AG04449 (cell line): ENCODE measurements at regions not wholly inside any gene's neighbourhood (a gene's known extent, or its start where the extent isn't known, plus 50 kb on each side); places are given as distances from the start of the nearest gene placed in this dataset.

Source experiments
- CTCF ChIA-PET: fragments of 350-600 bp; formaldehyde crosslinking; extraction: SDS; loops from one replicate; lab custom pipeline; 2021; ENCODE audit warnings: antibody characterized with exemption; lab: Yijun Ruan, JAX
- POLR2A ChIA-PET: fragments of 400-600, 350-600 bp; formaldehyde crosslinking; extraction: SDS; loops from one replicate; lab custom pipeline; 2020; ENCODE audit warnings: antibody characterized with exemption, inconsistent platforms; lab: Yijun Ruan, JAX
- DNase-seq: peaks from one replicate; pipeline ENCODE4 v3.0.0-alpha.2; 2010; ENCODE audit warnings: low read depth, low spot score
- H3K4me3 ChIP-seq: 2 replicates; pipeline ENCODE4 v1.5.1; 2011; ENCODE audit warnings: low read depth, mild to moderate bottlenecking, control low read depth, low read length
- CTCF ChIP-seq: IDR thresholded peaks from one replicate; pipeline ENCODE4 v1.5.1; 2011; ENCODE audit warnings: mild to moderate bottlenecking, moderate library complexity, low read length, control low read depth, inconsistent platforms; ENCODE audit not compliant: insufficient read depth; ENCODE audit errors: missing control alignments

GRCh38 chr9:78397045-78397444 is 100.1 kb downstream of the PSAT1 start:
- no peak overlapping the region for H3K4me3 ChIP-seq
- POLR2A ChIA-PET = no interaction called here
- no peak for TF ChIP-seq CTCF
- CTCF ChIA-PET = no interaction called here
- DNase-seq = no peak

- ChIA-PET POLR2A (no interaction called here), CTCF (no interaction called here)
- no peak for TF ChIP-seq CTCF
- DNase-seq = no peak
- H3K4me3 ChIP-seq = no peak overlapping the region
Observed at GRCh38 chr9:78397454-78397853, 100.5 kb downstream of the PSAT1 start.

- POLR2A ChIA-PET = interaction anchor here (0.7 kb wide), 1 partner anchor 205 kb away, joined by 5 read pairs; no protein-coding TSS in a partner anchor
- CTCF ChIA-PET = no interaction called here
- no peak for DNase-seq
- no peak overlapping the region for H3K4me3 ChIP-seq
- no peak for TF ChIP-seq CTCF
Observed at GRCh38 chr9:78399153-78399552, 102.2 kb downstream of the PSAT1 start.

GRCh38 chr9:78400496-78400895 is 103.6 kb downstream of the PSAT1 start:
- ChIA-PET CTCF (no interaction called here), POLR2A (no interaction called here)
- no peak for TF ChIP-seq CTCF
- H3K4me3 ChIP-seq = no peak overlapping the region
- no peak for DNase-seq

GRCh38 chr9:78405461-78405860 is 108.5 kb downstream of the PSAT1 start:
- DNase-seq = no peak
- H3K4me3 ChIP-seq = no peak overlapping the region
- ChIA-PET POLR2A (no interaction called here), CTCF (interaction anchor here (1.4 kb wide), 1 partner anchor 36 kb away, joined by 4 read pairs; no protein-coding TSS in a partner anchor)
- TF ChIP-seq CTCF = no peak

- no peak overlapping the region for H3K4me3 ChIP-seq
- TF ChIP-seq CTCF = no peak
- ChIA-PET POLR2A (no interaction called here), CTCF (interaction anchor here (1.4 kb wide), 1 partner anchor 36 kb away, joined by 4 read pairs; no protein-coding TSS in a partner anchor)
- DNase-seq = no peak
Observed at GRCh38 chr9:78406146-78406545, 109.2 kb downstream of the PSAT1 start.
